ENCODE measurements at regions not wholly inside any gene's neighbourhood (a gene's known extent, or its start where the extent isn't known, plus 50 kb on each side); places are given as distances from the start of the nearest gene placed in this dataset.

- TF ChIP-seq CTCF (IDR thresholded peaks at IDR 0.05; ENCODE audit: insufficient read depth, low read length) (no peak), SPI1 (IDR thresholded peaks at IDR 0.05; ENCODE audit: borderline replicate concordance, low read depth) (no peak)
These were observed 243.2 kb upstream of the TENT5A start for GRCh38 chr6:81995548-81996289.

All from HL-60 (cell line).